Liver (tissue), 8 donors: ENCODE measurements at regions not wholly inside any gene's neighbourhood (a gene's known extent, or its start where the extent isn't known, plus 50 kb on each side); places are given as distances from the start of the nearest gene placed in this dataset.

Experiments used
- DNase-seq: peaks from one replicate; pipeline ENCODE4 v3.0.0-alpha.2; 2017; ENCODE audit warnings: low spot score
- H3K27ac ChIP-seq, 2 donors: one replicate each; pipeline ENCODE4 v1.7.0; 2013; ENCODE audit warnings: inconsistent platforms in 2 of 2, low read length in 2 of 2, control low read depth in 1 of 2, low read depth in 1 of 2, mild to moderate bottlenecking in 1 of 2
- H3K27me3 ChIP-seq, 4 donors: one replicate each; pipeline versions ENCODE4 v1.6.1 to v1.7.0; 2013; ENCODE audit warnings: low read length in 3 of 4, inconsistent platforms in 1 of 4, mild to moderate bottlenecking in 1 of 4, moderate library complexity in 1 of 4; ENCODE audit not compliant: control insufficient read depth in 4 of 4, insufficient read depth in 4 of 4
- H3K36me3 ChIP-seq, 4 donors: one replicate each; pipeline versions ENCODE4 v1.6.1 to v1.7.0; 2013; ENCODE audit warnings: low read length in 3 of 4, mild to moderate bottlenecking in 3 of 4, low read depth in 1 of 4, moderate library complexity in 1 of 4; ENCODE audit not compliant: control insufficient read depth in 4 of 4, insufficient read depth in 3 of 4
- H3K4me1 ChIP-seq, 4 donors: one replicate each; pipeline versions ENCODE4 v1.6.1 to v1.7.0; 2013; ENCODE audit warnings: low read length in 3 of 4, mild to moderate bottlenecking in 3 of 4, moderate library complexity in 1 of 4; ENCODE audit not compliant: control insufficient read depth in 4 of 4, insufficient read depth in 4 of 4
- H3K4me3 ChIP-seq, 3 donors: one replicate each; pipeline versions ENCODE4 v1.6.1 to v1.7.0; 2013; ENCODE audit warnings: low read length in 3 of 3, control low read depth in 1 of 3, low read depth in 1 of 3, mild to moderate bottlenecking in 1 of 3
- H3K9ac ChIP-seq, 2 donors: one replicate each; pipeline ENCODE4 v1.7.0; 2013; ENCODE audit warnings: low read length in 2 of 2, mild to moderate bottlenecking in 2 of 2, moderate library complexity in 2 of 2, control low read depth in 1 of 2, low read depth in 1 of 2
- H3K9me3 ChIP-seq, 4 donors: one replicate each; pipeline versions ENCODE4 v1.6.1 to v1.7.0; 2013; ENCODE audit warnings: low read length in 3 of 4; ENCODE audit not compliant: control insufficient read depth in 4 of 4
- EGR1 ChIP-seq, 2 donors: IDR thresholded peaks; 2 replicates each; pipeline ENCODE4 v1.6.1; 2016 to 2018; ENCODE audit warnings: antibody characterized with exemption in 2 of 2, low read depth in 2 of 2
- FOXA1 ChIP-seq: IDR thresholded peaks from 2 replicates; pipeline ENCODE4 v1.6.1; 2016; ENCODE audit warnings: antibody characterized with exemption
- FOXA2 ChIP-seq: IDR thresholded peaks from 2 replicates; pipeline ENCODE4 v1.6.1; 2016; ENCODE audit warnings: antibody characterized with exemption
- GABPA ChIP-seq, 2 donors: IDR thresholded peaks in 1 of 2; conservative IDR thresholded peaks in 1 of 2; 2 replicates each; pipeline ENCODE4 v1.6.1; 2016; ENCODE audit warnings: antibody characterized with exemption in 2 of 2, mild to moderate bottlenecking in 1 of 2, moderate library complexity in 1 of 2
- HNF4A ChIP-seq, 2 donors: conservative IDR thresholded peaks; 2 replicates each; pipeline ENCODE4 v1.6.1; 2016; ENCODE audit warnings: antibody characterized with exemption in 2 of 2, mild to moderate bottlenecking in 2 of 2
- HNF4G ChIP-seq: IDR thresholded peaks from 2 replicates; pipeline ENCODE4 v1.6.1; 2016; ENCODE audit warnings: antibody characterized with exemption
- JUND ChIP-seq, 2 donors: IDR thresholded peaks; 2 replicates each; pipeline ENCODE4 v1.6.1; 2016; ENCODE audit warnings: antibody characterized with exemption in 2 of 2
- NR2F2 ChIP-seq: IDR thresholded peaks from 2 replicates; pipeline ENCODE4 v1.6.1; 2016; ENCODE audit warnings: antibody characterized with exemption
- RAD21 ChIP-seq, 2 donors: IDR thresholded peaks; 2 replicates each; pipeline ENCODE4 v1.6.1; 2016; ENCODE audit warnings: antibody characterized with exemption in 2 of 2, mild to moderate bottlenecking in 2 of 2
- RXRA ChIP-seq, 2 donors: IDR thresholded peaks; 2 replicates each; pipeline ENCODE4 v1.6.1; 2017 to 2018; ENCODE audit warnings: antibody characterized with exemption in 2 of 2, mild to moderate bottlenecking in 1 of 2
- SP1 ChIP-seq: IDR thresholded peaks from 2 replicates; pipeline ENCODE4 v1.6.1; 2018; ENCODE audit warnings: antibody characterized with exemption, mild to moderate bottlenecking
- TAF1 ChIP-seq: conservative IDR thresholded peaks from 2 replicates; pipeline ENCODE4 v1.6.1; 2016; ENCODE audit warnings: antibody characterized with exemption, mild to moderate bottlenecking
- YY1 ChIP-seq: IDR thresholded peaks from 2 replicates; pipeline ENCODE4 v1.6.1; 2016; ENCODE audit warnings: antibody characterized with exemption, mild to moderate bottlenecking
- whole genome bisulfite sequencing: extraction: QIAGEN DNeasy Blood & Tissue Kit; methylation state at CpG from one replicate; pipeline ENCODE4 v1.1.7; 2013; 5-methylcytosine and 5-hydroxymethylcytosine counted together
- TF ChIP-seq, protein P1 (sequence below): fragments of 150-350 bp; IDR thresholded peaks from 2 replicates; pipeline ENCODE4 v1.5.1; 2017; ENCODE audit warnings: improper control_type of control experiment, low read depth, low read length; ENCODE audit not compliant: missing input control
- TF ChIP-seq, protein P2 (sequence below): IDR thresholded peaks from 2 replicates; pipeline ENCODE4 v1.6.1; 2016; ENCODE audit warnings: antibody characterized with exemption
- TF ChIP-seq, protein P3 (sequence below): IDR thresholded peaks from 2 replicates; pipeline ENCODE4 v1.6.1; 2016; ENCODE audit warnings: antibody characterized with exemption, mild to moderate bottlenecking
- TF ChIP-seq, protein P4 (sequence below): IDR thresholded peaks from 2 replicates; pipeline ENCODE4 v1.6.1; 2016; ENCODE audit warnings: antibody characterized with exemption
- donor health status: healthy.
- donor health status: healthy.
- donor health status: healthy.
- donor health status: healthy.
- donor health status: healthy.

DNA sequence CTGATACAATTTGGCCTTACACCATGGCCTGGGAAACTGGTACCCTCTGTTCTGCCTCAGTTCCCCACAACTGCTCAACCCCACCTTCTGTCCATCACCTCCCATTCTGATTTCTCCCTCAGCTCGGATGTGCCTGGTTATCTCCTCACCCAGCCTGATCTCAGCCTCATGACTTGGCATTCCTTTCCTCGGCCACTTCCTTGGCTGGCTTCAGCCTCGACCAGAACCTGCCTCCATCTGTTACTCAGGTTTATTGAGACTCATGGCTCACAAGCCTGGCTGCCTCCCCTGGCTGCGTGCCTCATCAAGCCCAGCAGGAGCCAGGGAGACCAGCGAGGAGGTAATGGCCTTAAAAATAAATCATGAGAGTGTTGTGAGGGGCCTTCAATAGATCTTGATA is 356.2 kb upstream of the SPRED2 start:
- TF ChIP-seq HNF4A (conservative IDR thresholded peaks at IDR 0.05) = no peak
- TF ChIP-seq JUND (IDR thresholded peaks at IDR 0.05) = no peak
- TF ChIP-seq, protein P1, sequence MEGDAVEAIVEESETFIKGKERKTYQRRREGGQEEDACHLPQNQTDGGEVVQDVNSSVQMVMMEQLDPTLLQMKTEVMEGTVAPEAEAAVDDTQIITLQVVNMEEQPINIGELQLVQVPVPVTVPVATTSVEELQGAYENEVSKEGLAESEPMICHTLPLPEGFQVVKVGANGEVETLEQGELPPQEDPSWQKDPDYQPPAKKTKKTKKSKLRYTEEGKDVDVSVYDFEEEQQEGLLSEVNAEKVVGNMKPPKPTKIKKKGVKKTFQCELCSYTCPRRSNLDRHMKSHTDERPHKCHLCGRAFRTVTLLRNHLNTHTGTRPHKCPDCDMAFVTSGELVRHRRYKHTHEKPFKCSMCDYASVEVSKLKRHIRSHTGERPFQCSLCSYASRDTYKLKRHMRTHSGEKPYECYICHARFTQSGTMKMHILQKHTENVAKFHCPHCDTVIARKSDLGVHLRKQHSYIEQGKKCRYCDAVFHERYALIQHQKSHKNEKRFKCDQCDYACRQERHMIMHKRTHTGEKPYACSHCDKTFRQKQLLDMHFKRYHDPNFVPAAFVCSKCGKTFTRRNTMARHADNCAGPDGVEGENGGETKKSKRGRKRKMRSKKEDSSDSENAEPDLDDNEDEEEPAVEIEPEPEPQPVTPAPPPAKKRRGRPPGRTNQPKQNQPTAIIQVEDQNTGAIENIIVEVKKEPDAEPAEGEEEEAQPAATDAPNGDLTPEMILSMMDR = no peak
- no peak for TF ChIP-seq GABPA (IDR thresholded peaks at IDR 0.05 in 1 of 2, conservative IDR thresholded peaks at IDR 0.05 in 1 of 2)
- no peak for TF ChIP-seq FOXA1
- TF ChIP-seq, protein P2, sequence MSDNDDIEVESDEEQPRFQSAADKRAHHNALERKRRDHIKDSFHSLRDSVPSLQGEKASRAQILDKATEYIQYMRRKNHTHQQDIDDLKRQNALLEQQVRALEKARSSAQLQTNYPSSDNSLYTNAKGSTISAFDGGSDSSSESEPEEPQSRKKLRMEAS = no peak
- no peak for TF ChIP-seq RAD21 (IDR thresholded peaks at IDR 0.05)
- TF ChIP-seq, protein P3, sequence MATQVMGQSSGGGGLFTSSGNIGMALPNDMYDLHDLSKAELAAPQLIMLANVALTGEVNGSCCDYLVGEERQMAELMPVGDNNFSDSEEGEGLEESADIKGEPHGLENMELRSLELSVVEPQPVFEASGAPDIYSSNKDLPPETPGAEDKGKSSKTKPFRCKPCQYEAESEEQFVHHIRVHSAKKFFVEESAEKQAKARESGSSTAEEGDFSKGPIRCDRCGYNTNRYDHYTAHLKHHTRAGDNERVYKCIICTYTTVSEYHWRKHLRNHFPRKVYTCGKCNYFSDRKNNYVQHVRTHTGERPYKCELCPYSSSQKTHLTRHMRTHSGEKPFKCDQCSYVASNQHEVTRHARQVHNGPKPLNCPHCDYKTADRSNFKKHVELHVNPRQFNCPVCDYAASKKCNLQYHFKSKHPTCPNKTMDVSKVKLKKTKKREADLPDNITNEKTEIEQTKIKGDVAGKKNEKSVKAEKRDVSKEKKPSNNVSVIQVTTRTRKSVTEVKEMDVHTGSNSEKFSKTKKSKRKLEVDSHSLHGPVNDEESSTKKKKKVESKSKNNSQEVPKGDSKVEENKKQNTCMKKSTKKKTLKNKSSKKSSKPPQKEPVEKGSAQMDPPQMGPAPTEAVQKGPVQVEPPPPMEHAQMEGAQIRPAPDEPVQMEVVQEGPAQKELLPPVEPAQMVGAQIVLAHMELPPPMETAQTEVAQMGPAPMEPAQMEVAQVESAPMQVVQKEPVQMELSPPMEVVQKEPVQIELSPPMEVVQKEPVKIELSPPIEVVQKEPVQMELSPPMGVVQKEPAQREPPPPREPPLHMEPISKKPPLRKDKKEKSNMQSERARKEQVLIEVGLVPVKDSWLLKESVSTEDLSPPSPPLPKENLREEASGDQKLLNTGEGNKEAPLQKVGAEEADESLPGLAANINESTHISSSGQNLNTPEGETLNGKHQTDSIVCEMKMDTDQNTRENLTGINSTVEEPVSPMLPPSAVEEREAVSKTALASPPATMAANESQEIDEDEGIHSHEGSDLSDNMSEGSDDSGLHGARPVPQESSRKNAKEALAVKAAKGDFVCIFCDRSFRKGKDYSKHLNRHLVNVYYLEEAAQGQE = no peak
- no peak for TF ChIP-seq FOXA2
- no peak for TF ChIP-seq NR2F2
- no peak overlapping the region for H3K27ac ChIP-seq
- peaks cover 0 to 5% (median 0%) of the 10 kb centered on the region in 4 donors for H3K27me3 ChIP-seq
- H3K9ac ChIP-seq = no peak overlapping the region
- no peak overlapping the region for H3K4me3 ChIP-seq
- DNase-seq = no peak
- no peaks in the 10 kb centered on the region for H3K9me3 ChIP-seq
- no peaks in the 10 kb centered on the region for H3K4me1 ChIP-seq
- no peaks in the 10 kb centered on the region for H3K36me3 ChIP-seq
- WGBS = 78% methylated on average over 5 of the region's 5 CpGs

DNA sequence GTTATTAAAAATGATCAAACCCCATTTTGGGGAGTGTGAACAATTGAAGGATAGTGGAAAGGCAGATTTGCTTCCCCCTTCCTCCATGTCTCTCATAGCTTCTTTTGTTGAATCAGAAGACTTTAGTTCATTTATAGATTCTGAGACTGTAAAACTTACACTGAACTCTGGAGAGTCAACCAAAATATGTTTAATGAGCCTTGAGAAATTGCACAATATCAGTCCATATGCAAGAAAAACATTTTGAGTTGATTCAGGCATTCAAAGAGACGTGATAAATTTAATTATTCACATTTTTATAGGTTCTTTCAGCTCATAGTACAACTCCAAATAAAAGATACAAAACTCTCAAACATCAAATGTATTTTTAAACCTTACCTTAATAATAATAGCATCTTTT is 354.4 kb upstream of the SPRED2 start:
- DNase-seq = no peak
- 37% methylated on average over 1 of the region's 1 CpG for whole genome bisulfite sequencing
- H3K4me1 ChIP-seq = peaks cover 0 to 4% (median 1%) of the 10 kb centered on the region in 4 donors

More for the DNA sequence above, 354.4 kb upstream of the SPRED2 start:
- Histone ChIP-seq H3K27ac (no peak overlapping the region), H3K9me3 (no peaks in the 10 kb centered on the region), H3K27me3 (peaks cover 0 to 5% (median 0%) of the 10 kb centered on the region in 4 donors), H3K4me3 (no peak overlapping the region), H3K9ac (no peak overlapping the region), H3K36me3 (no peaks in the 10 kb centered on the region)
- TF ChIP-seq GABPA (IDR thresholded peaks at IDR 0.05 in 1 of 2, conservative IDR thresholded peaks at IDR 0.05 in 1 of 2) (no peak), HNF4G (no peak), NR2F2 (no peak), FOXA1 (no peak), RXRA (IDR thresholded peaks at IDR 0.05) (no peak), JUND (IDR thresholded peaks at IDR 0.05) (no peak), YY1 (no peak), HNF4A (conservative IDR thresholded peaks at IDR 0.05) (no peak), TAF1 (no peak), EGR1 (IDR thresholded peaks at IDR 0.05; ENCODE audit: low read depth in 2 of 2) (no peak), RAD21 (IDR thresholded peaks at IDR 0.05) (no peak), SP1 (no peak)
- TF ChIP-seq, protein P3 = no peak
- TF ChIP-seq, protein P1 = no peak
- TF ChIP-seq, protein P4, sequence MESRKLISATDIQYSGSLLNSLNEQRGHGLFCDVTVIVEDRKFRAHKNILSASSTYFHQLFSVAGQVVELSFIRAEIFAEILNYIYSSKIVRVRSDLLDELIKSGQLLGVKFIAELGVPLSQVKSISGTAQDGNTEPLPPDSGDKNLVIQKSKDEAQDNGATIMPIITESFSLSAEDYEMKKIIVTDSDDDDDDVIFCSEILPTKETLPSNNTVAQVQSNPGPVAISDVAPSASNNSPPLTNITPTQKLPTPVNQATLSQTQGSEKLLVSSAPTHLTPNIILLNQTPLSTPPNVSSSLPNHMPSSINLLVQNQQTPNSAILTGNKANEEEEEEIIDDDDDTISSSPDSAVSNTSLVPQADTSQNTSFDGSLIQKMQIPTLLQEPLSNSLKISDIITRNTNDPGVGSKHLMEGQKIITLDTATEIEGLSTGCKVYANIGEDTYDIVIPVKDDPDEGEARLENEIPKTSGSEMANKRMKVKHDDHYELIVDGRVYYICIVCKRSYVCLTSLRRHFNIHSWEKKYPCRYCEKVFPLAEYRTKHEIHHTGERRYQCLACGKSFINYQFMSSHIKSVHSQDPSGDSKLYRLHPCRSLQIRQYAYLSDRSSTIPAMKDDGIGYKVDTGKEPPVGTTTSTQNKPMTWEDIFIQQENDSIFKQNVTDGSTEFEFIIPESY = no peak
